Duodenal mucosa (tissue), 2 donors: ENCODE measurements at regions not wholly inside any gene's neighbourhood (a gene's known extent, or its start where the extent isn't known, plus 50 kb on each side); places are given as distances from the start of the nearest gene placed in this dataset.

ENCODE experiments used
- H3K27ac ChIP-seq: one replicate; pipeline ENCODE4 v1.7.0; 2013; ENCODE audit warnings: low read depth, low read length
- H3K27me3 ChIP-seq, 2 donors: one replicate each; pipeline ENCODE4 v1.7.0; 2013; ENCODE audit warnings: low read length in 2 of 2, control low read depth in 1 of 2; ENCODE audit not compliant: insufficient read depth in 2 of 2, control insufficient read depth in 1 of 2
- H3K36me3 ChIP-seq, 2 donors: one replicate each; pipeline ENCODE4 v1.7.0; 2013; ENCODE audit warnings: low read length in 2 of 2, control low read depth in 1 of 2; ENCODE audit not compliant: insufficient read depth in 2 of 2, control insufficient read depth in 1 of 2
- H3K4me1 ChIP-seq, 2 donors: one replicate each; pipeline ENCODE4 v1.7.0; 2013; ENCODE audit warnings: low read length in 2 of 2, control low read depth in 1 of 2; ENCODE audit not compliant: insufficient read depth in 2 of 2, control insufficient read depth in 1 of 2
- H3K4me3 ChIP-seq, 2 donors: one replicate each; pipeline ENCODE4 v1.7.0; 2013; ENCODE audit warnings: low read length in 2 of 2, low read depth in 1 of 2
- H3K9ac ChIP-seq, 2 donors: one replicate each; pipeline ENCODE4 v1.7.0; 2013; ENCODE audit warnings: low read length in 2 of 2, low read depth in 1 of 2
- H3K9me3 ChIP-seq, 2 donors: one replicate each; pipeline ENCODE4 v1.7.0; 2013; ENCODE audit warnings: low read length in 2 of 2, control low read depth in 1 of 2; ENCODE audit not compliant: control insufficient read depth in 1 of 2

DNA sequence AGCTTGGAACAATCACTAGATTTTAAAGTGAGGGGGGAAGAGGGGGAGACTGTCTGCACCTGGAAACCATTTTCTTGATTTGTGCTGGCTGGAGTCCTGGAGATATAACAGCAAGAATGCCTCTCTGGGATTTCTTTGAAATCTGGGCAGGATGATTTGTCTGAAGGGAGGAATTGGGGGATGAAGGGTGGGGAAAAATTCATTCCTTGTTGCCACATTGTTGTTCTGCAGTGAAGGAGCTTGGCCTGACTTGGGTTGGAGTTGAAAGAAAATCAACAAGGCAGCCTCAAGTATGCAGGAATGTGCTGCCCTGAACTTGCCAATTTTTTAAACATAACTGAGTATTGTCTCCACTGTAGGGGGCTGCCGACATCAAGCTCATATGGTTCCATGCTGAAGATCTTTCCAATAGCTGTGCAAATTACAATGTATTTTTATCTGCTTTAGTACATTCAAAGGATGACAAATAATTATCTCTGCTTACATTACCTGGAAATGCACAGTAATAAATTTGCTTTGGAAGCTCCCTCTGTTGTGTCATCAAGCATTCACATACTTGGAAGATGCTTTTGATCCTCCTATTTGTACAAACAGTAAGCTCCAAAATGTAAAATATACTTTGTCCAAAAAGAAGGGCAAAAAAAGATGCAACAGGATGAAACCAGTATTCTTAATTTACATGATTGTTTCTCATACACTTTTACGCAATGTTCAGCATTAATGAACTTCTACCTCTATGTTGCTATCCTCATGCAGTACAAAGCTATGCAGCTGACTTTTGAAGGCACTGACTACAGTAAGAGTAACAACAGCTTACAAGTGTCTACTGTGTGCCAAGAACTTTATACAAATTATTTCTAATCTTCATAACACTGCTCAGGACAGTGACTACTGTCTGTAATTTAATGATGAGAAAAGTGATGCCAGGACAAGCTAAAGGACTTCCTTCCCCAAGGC, 627.9 kb upstream of the KLF12 start:
- no peak overlapping the region for H3K27ac ChIP-seq
- H3K4me3 ChIP-seq, result no peak overlapping the region
- H3K27me3 ChIP-seq, result no peaks in the 10 kb centered on the region
- H3K9me3 ChIP-seq, result no peaks in the 10 kb centered on the region
- H3K4me1 ChIP-seq, result no peaks in the 10 kb centered on the region
- no peaks in the 10 kb centered on the region for H3K36me3 ChIP-seq
- H3K9ac ChIP-seq, result no peak overlapping the region

DNA sequence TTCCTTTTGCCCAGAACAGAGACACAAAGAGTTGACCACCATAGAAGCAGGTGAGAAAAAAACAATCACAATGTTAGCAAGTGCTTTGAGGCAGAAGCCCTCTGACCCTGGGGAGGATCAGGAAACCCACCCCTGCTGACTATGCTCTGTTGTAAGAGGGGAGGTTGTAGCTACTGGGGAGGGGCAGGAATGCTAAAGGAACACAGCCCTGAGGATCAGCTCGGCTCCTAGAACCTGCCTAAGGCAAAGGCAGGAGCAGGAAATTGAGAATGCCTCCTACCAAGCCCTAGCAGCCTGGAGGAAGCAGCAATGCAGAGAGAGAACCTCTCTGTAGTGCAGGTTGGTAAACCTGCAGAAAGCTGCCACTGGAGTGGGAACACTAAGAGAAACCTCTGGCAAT, 624.0 kb upstream of the KLF12 start:
- Histone ChIP-seq H3K4me1 (no peaks in the 10 kb centered on the region), H3K9me3 (no peaks in the 10 kb centered on the region), H3K36me3 (no peaks in the 10 kb centered on the region), H3K4me3 (no peak overlapping the region), H3K9ac (no peak overlapping the region), H3K27ac (no peak overlapping the region), H3K27me3 (no peaks in the 10 kb centered on the region)

- Histone ChIP-seq H3K4me3 (no peak overlapping the region), H3K36me3 (no peaks in the 10 kb centered on the region), H3K27me3 (no peaks in the 10 kb centered on the region), H3K4me1 (no peaks in the 10 kb centered on the region), H3K27ac (no peak overlapping the region), H3K9ac (no peak overlapping the region), H3K9me3 (no peaks in the 10 kb centered on the region)
Measured at GRCh38 chr13:74755065-74755464, 620.9 kb upstream of the KLF12 start.

DNA sequence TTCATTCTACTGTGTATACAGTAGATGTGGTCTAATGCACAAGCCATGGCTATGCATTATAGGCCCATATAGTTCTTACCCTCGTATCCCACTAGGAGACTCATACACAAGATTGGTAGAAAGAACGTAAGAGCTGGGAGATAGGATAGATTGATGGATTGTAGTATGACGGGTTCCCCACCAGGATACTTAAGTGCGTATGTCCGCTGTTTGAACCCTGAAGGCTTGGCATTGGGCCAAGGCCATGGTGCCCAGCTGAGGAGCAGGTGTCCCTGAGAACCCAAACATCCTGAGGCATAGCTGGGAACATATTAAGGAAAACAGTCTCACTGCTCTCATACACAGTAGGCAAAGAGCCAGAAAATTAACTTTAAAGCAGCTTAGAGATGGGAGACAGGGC, 617.5 kb upstream of the KLF12 start:
- no peaks in the 10 kb centered on the region for H3K9me3 ChIP-seq
- H3K27ac ChIP-seq, result no peak overlapping the region
- no peaks in the 10 kb centered on the region for H3K27me3 ChIP-seq
- no peak overlapping the region for H3K4me3 ChIP-seq
- H3K4me1 ChIP-seq, result no peaks in the 10 kb centered on the region
- no peaks in the 10 kb centered on the region for H3K36me3 ChIP-seq
- no peak overlapping the region for H3K9ac ChIP-seq

DNA sequence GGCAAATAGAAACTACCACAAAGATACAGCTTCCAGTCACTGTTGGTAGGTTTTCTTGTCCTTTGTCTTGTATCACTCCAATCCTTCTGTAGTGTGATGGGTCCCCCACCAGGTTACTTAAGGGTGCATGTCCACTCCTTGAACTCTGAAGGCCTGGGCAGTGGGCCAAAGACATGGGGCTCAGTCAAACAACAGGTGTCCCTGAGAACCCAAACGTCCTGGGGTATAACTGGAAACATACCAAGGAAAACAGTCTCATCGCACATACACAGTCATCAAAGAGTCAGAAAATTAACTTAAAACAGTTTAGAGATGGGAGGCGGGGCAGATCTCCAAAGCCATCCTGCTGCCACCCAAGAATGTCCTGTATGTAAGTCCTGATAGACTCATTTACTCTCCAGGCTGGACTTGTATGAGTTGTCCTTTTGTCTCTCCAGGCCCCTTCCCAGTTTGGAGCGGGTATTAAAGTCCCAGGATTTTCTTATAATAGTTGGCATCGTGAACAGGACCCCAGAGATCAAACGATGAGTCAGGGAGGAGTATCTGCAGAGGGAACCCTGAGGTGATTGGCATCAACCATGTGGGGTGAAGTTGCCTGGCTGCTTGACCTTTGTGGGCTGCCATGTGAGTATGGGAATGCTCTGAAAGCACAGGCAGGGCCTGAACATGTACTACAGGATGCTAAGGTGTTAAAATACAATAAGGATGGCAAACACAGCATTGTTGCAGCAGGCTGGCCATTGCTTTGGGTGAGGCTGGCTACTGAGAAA, 613.2 kb upstream of the KLF12 start:
- Histone ChIP-seq H3K9me3 (no peaks in the 10 kb centered on the region), H3K27me3 (no peaks in the 10 kb centered on the region), H3K4me1 (no peaks in the 10 kb centered on the region), H3K4me3 (no peak overlapping the region), H3K9ac (no peak overlapping the region), H3K27ac (no peak overlapping the region), H3K36me3 (no peaks in the 10 kb centered on the region)

DNA sequence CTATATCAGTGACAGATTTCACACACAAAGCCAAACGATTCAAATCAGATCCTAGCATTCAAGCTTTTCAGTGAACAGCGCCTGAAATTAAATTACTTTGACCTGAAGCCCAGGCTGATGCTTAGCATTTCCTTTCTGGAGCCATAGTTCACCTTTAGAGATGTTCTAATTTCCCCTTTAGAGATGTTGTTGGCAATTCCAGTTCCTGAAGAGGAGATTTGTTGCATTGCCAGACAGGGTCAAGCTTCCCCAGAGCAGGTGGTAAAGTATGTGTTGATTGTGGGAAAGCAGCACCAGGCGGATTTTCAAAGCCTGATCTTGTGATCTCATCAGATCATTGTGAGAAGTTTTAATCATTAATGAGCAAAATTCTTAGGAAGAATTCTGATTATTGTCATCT, 609.8 kb upstream of the KLF12 start:
- H3K27ac ChIP-seq, result no peak overlapping the region

DNA sequence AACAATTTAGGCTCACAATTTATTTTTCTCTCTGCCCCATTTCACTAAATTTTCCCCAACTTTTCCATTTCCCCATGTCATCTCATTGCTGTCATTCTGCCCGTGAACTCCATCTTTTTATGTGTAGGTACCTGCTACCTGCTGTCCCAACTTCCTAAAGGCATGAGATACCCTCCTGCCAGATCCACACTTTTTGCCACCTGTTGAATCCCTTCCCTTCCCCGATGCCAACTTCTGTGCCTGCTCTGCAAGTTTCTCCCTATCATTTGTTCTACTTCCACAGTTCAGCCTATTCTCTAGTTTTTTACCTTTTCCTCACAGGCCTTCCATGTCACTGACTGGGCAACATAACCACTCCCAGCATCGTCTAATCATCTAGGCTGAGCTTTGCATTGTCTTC, 607.5 kb upstream of the KLF12 start:
- Histone ChIP-seq H3K27ac (no peak overlapping the region), H3K4me3 (no peak overlapping the region), H3K36me3 (no peaks in the 10 kb centered on the region)

More for the DNA sequence above, 609.8 kb upstream of the KLF12 start:
- H3K9me3 ChIP-seq, result no peaks in the 10 kb centered on the region
- H3K4me3 ChIP-seq, result no peak overlapping the region
- H3K4me1 ChIP-seq, result no peaks in the 10 kb centered on the region
- H3K9ac ChIP-seq, result no peak overlapping the region
- no peaks in the 10 kb centered on the region for H3K36me3 ChIP-seq
- H3K27me3 ChIP-seq, result no peaks in the 10 kb centered on the region

DNA sequence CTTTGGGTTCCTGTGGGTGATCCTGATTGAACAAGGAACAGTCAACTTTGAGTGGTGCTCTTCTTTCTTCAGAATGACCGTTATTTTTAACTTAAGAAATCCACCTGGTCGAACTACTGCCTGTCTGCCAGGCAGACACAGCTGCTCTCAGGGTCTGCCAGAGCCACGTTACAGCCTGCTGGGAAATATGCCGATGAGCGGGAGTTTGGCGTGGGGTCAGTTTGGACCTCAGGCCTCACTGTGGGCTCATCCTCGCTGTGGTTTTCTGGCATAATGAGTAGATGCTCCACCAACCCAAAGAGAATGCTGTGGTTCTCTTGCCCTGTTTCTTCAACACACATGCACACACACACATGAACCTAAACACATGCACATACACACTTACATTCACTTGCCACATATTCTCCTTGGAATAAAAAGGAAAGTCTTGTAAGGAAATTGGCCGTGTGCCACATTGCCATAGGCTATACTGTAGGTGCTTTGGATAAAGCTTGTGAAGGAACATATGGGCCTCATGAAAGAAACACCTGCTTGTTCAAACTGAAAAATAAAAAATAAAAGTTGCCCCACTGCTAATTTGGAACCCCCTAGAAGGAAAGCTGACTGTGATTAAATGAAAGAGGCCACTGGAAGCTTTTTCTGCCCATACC, 598.7 kb upstream of the KLF12 start:
- H3K9me3 ChIP-seq, result no peaks in the 10 kb centered on the region
- no peak overlapping the region for H3K4me3 ChIP-seq
- H3K27me3 ChIP-seq, result no peaks in the 10 kb centered on the region
- no peak overlapping the region for H3K9ac ChIP-seq
- H3K36me3 ChIP-seq, result no peaks in the 10 kb centered on the region
- no peak overlapping the region for H3K27ac ChIP-seq
- no peaks in the 10 kb centered on the region for H3K4me1 ChIP-seq

More for the DNA sequence above, 607.5 kb upstream of the KLF12 start:
- no peaks in the 10 kb centered on the region for H3K9me3 ChIP-seq
- no peaks in the 10 kb centered on the region for H3K27me3 ChIP-seq
- no peaks in the 10 kb centered on the region for H3K4me1 ChIP-seq
- no peak overlapping the region for H3K9ac ChIP-seq

GRCh38 chr13:74731731-74732130, 597.5 kb upstream of the KLF12 start:
- Histone ChIP-seq H3K4me1 (no peaks in the 10 kb centered on the region), H3K27ac (no peak overlapping the region)

More at GRCh38 chr13:74731731-74732130, 597.5 kb upstream of the KLF12 start:
- H3K36me3 ChIP-seq, result no peaks in the 10 kb centered on the region
- no peak overlapping the region for H3K9ac ChIP-seq
- H3K27me3 ChIP-seq, result no peaks in the 10 kb centered on the region
- H3K4me3 ChIP-seq, result no peak overlapping the region
- H3K9me3 ChIP-seq, result no peaks in the 10 kb centered on the region
